GM11168 (cell line): ENCODE measurements at regions not wholly inside any gene's neighbourhood (a gene's known extent, or its start where the extent isn't known, plus 50 kb on each side); places are given as distances from the start of the nearest gene placed in this dataset.

Experiments
- in situ Hi-C: fragments of 300-500 bp; cut with MboI; formaldehyde crosslinking; loops from one replicate; pipeline ENCODE4 v1.12.0; 2022; ENCODE audit warnings: low sequenced_read_pairs; ENCODE audit not compliant: unreplicated experiment

DNA sequence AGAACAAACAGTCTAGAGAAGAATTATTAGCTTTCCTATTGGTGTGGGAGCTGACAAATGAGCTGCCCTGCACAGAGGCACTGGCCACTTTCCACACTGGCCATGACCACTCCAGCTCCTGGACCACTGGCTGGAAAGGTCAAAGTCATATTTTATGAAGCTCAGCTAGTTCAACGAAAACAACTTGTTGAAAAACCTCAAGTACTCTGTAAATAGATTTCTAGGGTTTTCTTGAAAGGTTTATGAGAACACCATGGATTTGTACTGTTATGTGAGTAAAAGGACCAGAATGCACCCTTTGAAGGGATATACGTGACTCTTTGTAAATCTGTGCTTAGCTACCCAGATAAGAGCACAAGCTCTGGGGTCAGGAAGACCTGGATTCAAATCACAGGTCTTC is 54.5 kb upstream of the FGGY start:
- in situ Hi-C loops: no loop called here

GRCh38 chr1:59243550-59243949 is 53.3 kb upstream of the FGGY start:
- in situ Hi-C loops: no loop called here

DNA sequence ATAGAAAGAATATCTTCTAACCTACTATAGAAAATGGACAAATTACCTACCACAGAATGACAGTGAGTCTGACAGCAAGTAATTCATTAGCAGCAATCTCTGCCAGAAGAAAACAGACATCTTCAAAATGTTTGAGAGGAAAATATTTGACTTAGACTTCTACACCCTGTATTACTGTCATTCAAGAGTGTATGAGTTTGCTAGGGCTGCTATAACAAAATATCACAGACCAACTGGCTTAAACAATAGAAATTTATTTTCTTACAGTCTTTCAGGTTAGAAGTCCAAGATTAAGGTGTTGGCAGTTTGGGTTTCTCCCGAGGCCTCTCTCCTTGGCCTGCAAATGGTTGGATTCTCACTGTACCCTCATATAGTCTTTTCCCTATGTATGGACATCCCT is 52.9 kb upstream of the FGGY start:
- in situ Hi-C loops: no loop called here

GRCh38 chr1:59244891-59245290 is 52.0 kb upstream of the FGGY start:
- in situ Hi-C loops: no loop called here
